Mammary epithelial cell (primary cell): ENCODE measurements at regions not wholly inside any gene's neighbourhood (a gene's known extent, or its start where the extent isn't known, plus 50 kb on each side); places are given as distances from the start of the nearest gene placed in this dataset.

ENCODE experiments used
- CTCF ChIP-seq, 2 donors: IDR thresholded peaks in 1 of 2; conservative IDR thresholded peaks in 1 of 2; 2 replicates each; pipeline ENCODE4 v1.5.1; 2011 to 2012; ENCODE audit warnings: inconsistent platforms in 2 of 2, low read length in 2 of 2, mild to moderate bottlenecking in 2 of 2, control low read depth in 1 of 2, low read depth in 1 of 2; ENCODE audit not compliant: insufficient read depth in 1 of 2; ENCODE audit errors: extremely low read depth in 1 of 2
- EZH2 ChIP-seq: IDR thresholded peaks from 2 replicates; pipeline ENCODE4 v1.6.1; 2012; ENCODE audit warnings: low read length, inconsistent platforms, borderline replicate concordance

- TF ChIP-seq CTCF (conservative IDR thresholded peaks at IDR 0.05 in 1 of 2, IDR thresholded peaks at IDR 0.05 in 1 of 2; ENCODE audit: extremely low read depth in 1 of 2, insufficient read depth in 1 of 2, low read depth in 1 of 2, low read length in 2 of 2) (no peak), EZH2 (no peak)
Measured at GRCh38 chr6:115370202-115370601, 690.5 kb downstream of the FRK start.
